ENCODE measurements at regions not wholly inside any gene's neighbourhood (a gene's known extent, or its start where the extent isn't known, plus 50 kb on each side); places are given as distances from the start of the nearest gene placed in this dataset.
A peak's percentile ranks its signal among the peaks of the same experiment; 100 is the strongest.
"Not testable (repeated sequence)": the region's sequence is repeated elsewhere in the genome, so short reads cannot be mapped to it uniquely, and the experiment has no call there.

DNA sequence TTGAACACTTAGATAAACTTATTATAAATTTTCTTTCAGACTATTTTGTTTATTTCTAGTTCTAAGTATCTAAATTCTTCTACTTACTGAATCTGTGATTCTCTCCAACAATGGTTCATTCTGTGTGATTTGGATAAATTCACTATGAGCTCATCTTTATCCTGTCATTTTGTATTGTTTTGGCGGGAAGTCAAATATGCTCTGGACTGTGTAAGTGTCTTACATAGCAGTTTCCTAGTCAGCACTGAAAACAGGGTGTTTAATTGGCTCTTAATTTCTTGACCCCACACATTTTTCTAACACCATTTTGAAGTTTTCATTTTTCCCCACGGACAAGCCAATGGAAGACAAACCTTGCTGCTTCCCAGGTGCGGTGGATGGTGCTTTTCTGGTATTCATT lies 207.0 kb upstream of the ACO1 start:
- H3K4me3 ChIP-seq = no peak overlapping the region
- H3K36me3 ChIP-seq (ENCODE audit: low read depth, missing control alignments) = no peaks in the 10 kb centered on the region
- H3K27ac ChIP-seq = no peak overlapping the region
- no peaks in the 10 kb centered on the region for H3K27me3 ChIP-seq
- no peaks in the 10 kb centered on the region for H3K4me1 ChIP-seq
- H3K9me3 ChIP-seq = no peaks in the 10 kb centered on the region
- WGBS, 2 donors = 73 to 82% methylated on average over 3 of the region's 3 CpGs
- intact Hi-C loops (cut with DNase I; ENCODE audit: low total_unique reads) = no loop called here
- TF ChIP-seq, protein P1, sequence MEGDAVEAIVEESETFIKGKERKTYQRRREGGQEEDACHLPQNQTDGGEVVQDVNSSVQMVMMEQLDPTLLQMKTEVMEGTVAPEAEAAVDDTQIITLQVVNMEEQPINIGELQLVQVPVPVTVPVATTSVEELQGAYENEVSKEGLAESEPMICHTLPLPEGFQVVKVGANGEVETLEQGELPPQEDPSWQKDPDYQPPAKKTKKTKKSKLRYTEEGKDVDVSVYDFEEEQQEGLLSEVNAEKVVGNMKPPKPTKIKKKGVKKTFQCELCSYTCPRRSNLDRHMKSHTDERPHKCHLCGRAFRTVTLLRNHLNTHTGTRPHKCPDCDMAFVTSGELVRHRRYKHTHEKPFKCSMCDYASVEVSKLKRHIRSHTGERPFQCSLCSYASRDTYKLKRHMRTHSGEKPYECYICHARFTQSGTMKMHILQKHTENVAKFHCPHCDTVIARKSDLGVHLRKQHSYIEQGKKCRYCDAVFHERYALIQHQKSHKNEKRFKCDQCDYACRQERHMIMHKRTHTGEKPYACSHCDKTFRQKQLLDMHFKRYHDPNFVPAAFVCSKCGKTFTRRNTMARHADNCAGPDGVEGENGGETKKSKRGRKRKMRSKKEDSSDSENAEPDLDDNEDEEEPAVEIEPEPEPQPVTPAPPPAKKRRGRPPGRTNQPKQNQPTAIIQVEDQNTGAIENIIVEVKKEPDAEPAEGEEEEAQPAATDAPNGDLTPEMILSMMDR (IDR thresholded peaks at IDR 0.05) = no peak
- TF ChIP-seq POLR2A (IDR thresholded peaks at IDR 0.05) = no peak
- DNase-seq = no peak

DNA sequence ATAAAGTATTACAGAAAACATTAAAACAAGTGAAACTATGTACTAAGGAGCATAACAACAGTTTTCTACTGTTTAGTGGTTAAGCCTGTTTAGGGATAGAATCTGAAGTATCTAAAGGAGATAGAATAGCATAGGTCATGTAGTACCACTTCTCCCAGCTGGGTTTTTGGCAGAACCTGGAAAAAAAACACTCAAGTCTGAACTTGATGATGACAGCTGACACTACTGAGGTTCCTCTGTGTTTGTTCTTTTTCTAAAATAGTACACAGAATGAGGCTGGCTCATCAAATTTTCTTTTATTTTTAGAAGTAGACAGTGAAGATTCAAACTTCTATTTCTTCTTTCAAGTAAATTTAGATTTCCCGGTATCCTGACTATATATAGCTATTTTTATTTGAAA lies 203.8 kb upstream of the ACO1 start:
- Histone ChIP-seq H3K9me3 (no peaks in the 10 kb centered on the region), H3K4me3 (no peak overlapping the region), H3K36me3 (ENCODE audit: low read depth, missing control alignments) (no peaks in the 10 kb centered on the region), H3K27ac (no peak overlapping the region), H3K4me1 (no peaks in the 10 kb centered on the region), H3K27me3 (no peaks in the 10 kb centered on the region)
- TF ChIP-seq, protein P1 (IDR thresholded peaks at IDR 0.05) = no peak
- TF ChIP-seq POLR2A (IDR thresholded peaks at IDR 0.05) = no peak
- DNase-seq = no peak
- 87 to 89% methylated on average over 1 of the region's 1 CpG for WGBS, 2 donors
- intact Hi-C loops (cut with DNase I; ENCODE audit: low total_unique reads) = no loop called here

DNA sequence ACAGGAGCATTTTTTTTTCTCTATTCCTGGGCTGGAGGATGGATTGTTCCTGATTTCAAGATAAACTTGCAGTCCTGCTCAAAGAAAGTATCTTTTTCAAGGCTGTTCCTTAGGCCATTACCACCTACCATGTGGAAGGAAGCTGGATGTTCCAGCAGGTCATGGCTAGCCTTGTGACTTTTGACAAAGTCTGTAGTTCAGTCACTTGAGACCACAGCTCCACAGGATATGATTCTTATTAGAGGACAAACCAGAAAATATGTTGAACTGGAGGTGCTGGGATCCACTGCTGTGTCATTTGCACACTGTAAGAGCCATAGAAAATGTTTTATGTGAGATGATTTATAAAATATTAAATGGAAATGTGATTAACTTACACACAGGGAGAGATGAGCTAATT lies 184.2 kb upstream of the ACO1 start:
- H3K27ac ChIP-seq = no peak overlapping the region
- no peaks in the 10 kb centered on the region for H3K27me3 ChIP-seq
- no peaks in the 10 kb centered on the region for H3K9me3 ChIP-seq
- H3K4me1 ChIP-seq = no peaks in the 10 kb centered on the region
- no peak overlapping the region for H3K4me3 ChIP-seq
- no peak for TF ChIP-seq POLR2A (IDR thresholded peaks at IDR 0.05)
- TF ChIP-seq, protein P1 (IDR thresholded peaks at IDR 0.05) = no peak
- no peaks in the 10 kb centered on the region for H3K36me3 ChIP-seq (ENCODE audit: low read depth, missing control alignments)
- intact Hi-C loops (cut with DNase I; ENCODE audit: low total_unique reads) = no loop called here
- peak; percentile 47 for DNase-seq

DNA sequence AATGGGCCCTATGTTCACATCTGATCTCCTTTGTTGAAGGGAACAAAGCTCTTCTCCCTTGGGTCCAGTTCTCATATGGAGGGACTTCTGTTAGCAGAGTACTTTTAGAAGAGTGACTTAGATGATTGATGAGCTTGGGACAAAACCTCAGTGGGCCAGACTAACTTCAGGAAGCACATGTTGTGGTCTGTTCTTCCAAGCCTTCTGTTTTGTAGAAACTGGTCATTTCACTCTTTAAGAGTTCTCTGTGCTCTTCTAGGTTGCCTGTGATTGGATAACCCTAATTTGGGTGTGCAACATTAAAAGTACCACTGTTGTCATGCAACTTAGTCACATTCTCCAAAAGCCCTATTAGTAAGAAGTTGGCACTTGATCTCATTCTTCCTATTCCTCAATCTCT lies 183.5 kb upstream of the ACO1 start:
- no peak for DNase-seq

DNA sequence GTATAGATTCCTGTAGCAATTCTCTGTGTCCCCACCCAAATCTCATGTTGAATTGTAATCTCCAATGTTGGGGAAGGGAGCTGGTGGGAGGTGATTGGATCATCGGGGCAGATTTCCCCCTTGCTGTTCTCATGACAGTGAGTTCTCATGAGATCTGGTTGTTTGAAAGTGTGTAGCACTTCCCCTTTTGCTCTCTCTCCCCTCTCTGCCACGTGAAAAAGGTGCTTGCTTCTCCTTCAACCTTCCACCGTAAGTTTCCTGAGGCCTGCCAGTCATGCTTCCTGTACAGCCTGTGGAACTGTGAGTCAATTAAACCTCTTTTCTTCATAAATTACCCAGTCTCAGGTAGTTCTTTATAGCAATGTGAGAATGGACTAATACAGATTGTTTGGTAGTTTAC lies 175.3 kb upstream of the ACO1 start:
- H3K36me3 ChIP-seq (ENCODE audit: low read depth, missing control alignments); DNase-seq; H3K9me3 ChIP-seq; H3K27ac ChIP-seq; H3K4me1 ChIP-seq; H3K4me3 ChIP-seq; intact Hi-C loops (cut with DNase I; ENCODE audit: low total_unique reads); H3K27me3 ChIP-seq: not testable (repeated sequence)
- 54 to 57% methylated on average over 3 of the region's 3 CpGs for WGBS, 2 donors

More for the DNA sequence above, 183.5 kb upstream of the ACO1 start:
- no peak overlapping the region for H3K27ac ChIP-seq
- H3K4me3 ChIP-seq = no peak overlapping the region
- no peaks in the 10 kb centered on the region for H3K27me3 ChIP-seq
- no peaks in the 10 kb centered on the region for H3K9me3 ChIP-seq
- no peaks in the 10 kb centered on the region for H3K36me3 ChIP-seq (ENCODE audit: low read depth, missing control alignments)
- no peaks in the 10 kb centered on the region for H3K4me1 ChIP-seq
- no peak for TF ChIP-seq POLR2A (IDR thresholded peaks at IDR 0.05)
- TF ChIP-seq, protein P1 (IDR thresholded peaks at IDR 0.05) = no peak
- intact Hi-C loops (cut with DNase I; ENCODE audit: low total_unique reads) = no loop called here

Data from testis (tissue), 2 donors.